GM12875 (cell line): ENCODE measurements at regions not wholly inside any gene's neighbourhood (a gene's known extent, or its start where the extent isn't known, plus 50 kb on each side); places are given as distances from the start of the nearest gene placed in this dataset.

ENCODE experiments used
- H3K4me3 ChIP-seq: one replicate; pipeline ENCODE4 v1.5.1; 2011; ENCODE audit warnings: low read depth, low read length, control low read depth
- CTCF ChIP-seq: IDR thresholded peaks from 2 replicates; pipeline ENCODE4 v1.5.1; 2011; ENCODE audit warnings: low read depth, mild to moderate bottlenecking, control low read depth, inconsistent platforms, low read length, moderate library complexity, borderline replicate concordance; ENCODE audit not compliant: insufficient read depth

- no peak overlapping the region for H3K4me3 ChIP-seq
- TF ChIP-seq CTCF, result no peak
Observed at GRCh38 chr3:77772459-77772858, 732.6 kb downstream of the ROBO2 start.

GRCh38 chr3:77773084-77773483 is 733.2 kb downstream of the ROBO2 start:
- TF ChIP-seq CTCF, result no peak
- no peak overlapping the region for H3K4me3 ChIP-seq

DNA sequence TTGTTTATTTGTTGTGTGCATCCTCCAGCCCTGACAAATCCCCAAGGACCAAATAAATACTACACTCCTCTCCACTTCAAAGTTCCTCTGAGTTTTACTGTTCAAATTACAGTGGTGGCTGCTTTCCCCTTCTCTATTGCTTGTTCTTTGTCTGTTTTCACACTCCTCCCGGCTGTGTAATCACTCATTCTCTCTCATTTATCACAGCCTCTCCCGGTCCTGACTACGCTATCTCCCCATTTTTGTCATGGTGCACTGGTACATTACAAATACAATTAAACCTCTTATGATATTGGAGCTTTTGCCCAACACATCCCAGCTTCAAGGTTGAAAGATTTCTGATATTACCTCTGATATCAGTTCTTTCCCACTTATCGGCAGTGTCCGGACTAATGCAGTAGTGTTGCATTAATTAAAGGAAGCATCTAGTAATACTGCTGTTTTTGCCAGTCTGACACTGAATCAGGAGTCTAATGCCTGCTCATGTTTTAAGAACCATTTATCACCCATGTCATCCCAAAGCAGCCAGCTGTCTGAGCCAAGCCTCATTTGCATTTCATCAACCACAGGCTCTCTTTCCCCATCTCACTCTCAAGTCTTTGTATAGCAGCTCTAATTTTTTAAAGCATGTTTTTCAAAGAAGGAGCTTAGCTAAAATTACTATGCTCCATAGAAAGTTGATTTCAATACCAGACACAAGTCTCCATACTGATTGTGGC is 740.5 kb downstream of the ROBO2 start:
- TF ChIP-seq CTCF, result no peak

DNA sequence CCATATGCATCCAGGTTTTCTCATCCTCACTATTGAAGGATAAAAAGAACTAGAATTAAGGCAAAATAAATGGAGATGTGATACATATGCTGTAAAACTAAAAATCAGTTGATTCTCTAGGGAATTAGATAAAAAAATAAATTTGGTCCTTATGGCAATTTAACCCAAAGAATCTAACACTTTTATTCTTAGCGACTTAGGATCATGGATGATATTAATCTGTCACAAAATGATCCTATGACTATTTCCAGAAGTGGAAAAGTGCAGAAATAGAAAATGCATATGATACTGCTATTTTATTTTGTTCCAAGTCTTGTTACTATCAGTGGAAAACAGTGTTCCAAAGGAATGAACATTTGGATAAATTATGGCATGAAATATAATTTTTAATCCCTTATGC is 746.3 kb downstream of the ROBO2 start:
- H3K4me3 ChIP-seq, result no peak overlapping the region
- no peak for TF ChIP-seq CTCF

More for the DNA sequence above, 740.5 kb downstream of the ROBO2 start:
- H3K4me3 ChIP-seq, result no peak overlapping the region

DNA sequence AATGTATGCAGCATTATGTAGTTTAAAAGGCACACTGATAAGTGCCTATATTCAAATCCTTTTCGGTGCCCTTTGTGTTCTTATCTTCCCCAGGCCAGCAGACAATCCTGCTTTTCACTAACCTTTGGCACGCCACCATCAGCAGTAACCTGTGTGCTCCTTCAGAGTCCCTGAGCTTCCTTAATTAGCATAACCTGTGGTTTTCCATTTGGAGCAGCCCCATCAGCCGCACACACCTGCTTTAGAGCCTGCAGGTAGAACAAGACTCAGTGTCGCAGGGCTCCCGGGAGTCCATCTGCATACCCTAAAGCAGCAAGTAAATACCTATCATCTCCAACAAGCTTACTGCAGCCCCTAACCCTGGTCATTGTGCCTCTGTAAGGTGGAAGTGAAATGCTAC is 755.1 kb downstream of the ROBO2 start:
- no peak for TF ChIP-seq CTCF
- no peak overlapping the region for H3K4me3 ChIP-seq

DNA sequence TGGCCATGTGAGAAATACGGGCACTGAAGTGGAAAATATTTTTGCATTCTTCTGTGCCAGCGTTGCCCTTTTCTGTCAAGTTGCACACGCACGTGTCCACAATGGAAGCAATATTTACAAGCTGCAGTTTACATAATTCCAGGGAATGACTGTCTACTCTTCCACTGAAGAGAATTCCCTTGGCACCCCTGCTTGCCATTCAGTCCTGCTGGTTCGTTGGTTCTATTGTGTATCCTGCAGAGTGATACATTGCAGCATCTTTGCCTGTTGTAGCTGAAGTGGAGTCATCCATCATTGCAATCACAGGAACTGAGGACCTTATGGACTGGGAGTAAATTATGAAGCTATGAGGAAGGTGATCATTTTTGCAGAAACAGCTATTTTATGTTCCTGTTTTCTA is 759.4 kb downstream of the ROBO2 start:
- no peak for TF ChIP-seq CTCF
- no peak overlapping the region for H3K4me3 ChIP-seq

DNA sequence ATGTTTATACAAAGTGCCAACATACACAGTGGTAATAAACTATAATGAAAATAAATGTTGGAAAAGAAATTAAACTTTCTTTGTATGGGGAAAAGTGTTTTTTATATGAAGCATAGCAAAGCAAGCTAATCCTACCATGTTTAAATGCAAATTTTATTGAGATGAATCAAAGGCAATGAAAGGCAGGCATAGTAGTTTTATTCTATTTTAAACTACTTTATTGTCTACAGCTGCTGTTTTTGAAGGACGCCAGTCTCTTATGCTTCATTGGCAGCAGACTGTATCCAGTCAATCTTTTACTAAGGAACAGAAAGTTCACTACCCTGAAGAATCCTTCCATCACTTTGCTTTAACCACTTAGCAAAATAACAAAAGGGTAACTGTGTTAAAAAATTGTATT is 761.0 kb downstream of the ROBO2 start:
- TF ChIP-seq CTCF, result no peak
- H3K4me3 ChIP-seq, result no peak overlapping the region
